G401 (cell line): ENCODE measurements at regions not wholly inside any gene's neighbourhood (a gene's known extent, or its start where the extent isn't known, plus 50 kb on each side); places are given as distances from the start of the nearest gene placed in this dataset.
"Not testable (repeated sequence)": the region's sequence is repeated elsewhere in the genome, so short reads cannot be mapped to it uniquely, and the experiment has no call there.

Experiments used
- DNase-seq: peaks from one replicate; pipeline ENCODE4 v3.0.0-alpha.2; 2015; ENCODE audit warnings: low spot score
- in situ Hi-C: cut with HindIII; loops from 2 replicates; pipeline ENCODE4 v1.10.0; 2016; ENCODE audit warnings: low sequenced_read_pairs, mixed read lengths

DNA sequence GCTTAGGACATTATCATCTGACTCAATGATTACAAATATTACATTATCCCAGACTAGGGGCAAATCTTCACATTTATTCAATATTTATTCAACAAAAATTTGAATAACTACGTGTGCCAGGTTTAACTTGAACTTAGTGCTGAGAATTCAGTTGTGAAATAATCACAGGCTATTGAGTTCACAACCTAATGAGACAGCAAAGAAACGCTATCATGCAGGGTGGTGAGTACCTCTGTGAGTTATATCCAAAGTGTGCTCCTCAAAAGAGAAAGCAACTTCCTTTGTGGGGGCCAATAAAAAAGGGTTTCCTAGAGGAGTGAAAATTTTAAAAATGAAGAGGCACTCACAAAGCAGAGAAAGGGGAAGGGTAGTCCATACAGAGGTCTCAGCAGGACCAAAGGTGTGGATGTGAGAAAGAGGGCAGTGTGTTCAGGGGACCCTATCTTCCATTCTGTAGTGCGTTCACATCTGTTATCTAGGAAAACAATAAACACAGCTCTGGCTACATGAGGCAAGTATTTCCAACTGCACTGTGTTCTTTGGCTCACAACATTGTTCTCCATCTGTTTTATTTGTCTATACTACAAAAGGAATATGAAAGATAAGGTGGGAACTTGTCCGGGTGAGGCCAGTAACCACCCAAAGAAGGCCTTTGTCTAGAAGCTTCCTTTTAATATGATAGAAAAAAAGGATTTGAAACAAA lies 155.4 kb upstream of the MARCKS start:
- in situ Hi-C loops: no loop called here
- DNase-seq: no peak

DNA sequence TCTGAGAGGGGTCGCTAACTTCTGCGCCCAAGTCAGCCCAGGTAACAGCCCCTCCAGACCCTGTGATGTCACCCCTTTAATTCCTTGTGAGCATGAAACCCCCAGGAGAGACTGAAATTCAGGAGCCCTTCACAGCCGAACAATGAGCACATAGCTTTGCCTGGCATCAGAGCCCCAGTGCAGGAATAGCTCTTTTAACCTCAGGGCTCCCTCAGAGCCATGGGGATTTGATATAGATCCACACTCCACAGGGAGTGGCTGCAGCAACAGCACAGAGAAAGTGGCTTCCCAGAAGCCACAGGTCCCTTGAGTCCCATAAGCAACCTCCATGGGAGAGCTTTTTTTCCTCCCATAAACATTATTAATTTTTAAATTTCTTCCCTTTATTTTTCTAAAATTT lies 150.0 kb upstream of the MARCKS start:
- no peak for DNase-seq
- in situ Hi-C loops: no loop called here

DNA sequence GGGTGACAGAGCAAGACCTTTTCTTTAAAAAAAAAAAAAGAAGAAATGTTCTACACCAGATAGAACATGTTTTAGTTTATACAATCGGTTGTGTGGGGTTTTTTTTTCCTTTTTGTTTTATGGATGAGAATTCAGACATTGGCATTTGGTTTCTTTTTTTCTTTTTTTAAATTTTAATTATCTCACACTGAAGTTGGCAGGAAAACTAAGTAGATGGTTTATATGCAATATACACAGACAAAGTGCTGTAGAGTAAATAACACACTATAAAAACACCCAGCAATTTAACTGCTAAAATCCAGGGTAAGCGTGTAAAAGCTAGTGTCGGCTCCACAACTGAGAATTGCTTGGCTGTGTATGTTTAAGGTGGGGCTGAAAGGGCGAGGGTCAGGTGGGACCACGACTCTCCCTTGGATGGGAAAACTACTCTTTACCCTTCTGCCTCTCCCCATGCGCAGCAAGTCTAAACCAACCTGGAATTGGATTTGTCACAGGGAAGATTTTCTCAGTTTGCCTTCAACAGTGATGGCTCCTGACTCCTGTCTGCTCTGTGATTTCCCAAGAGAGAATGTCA lies 147.1 kb upstream of the MARCKS start:
- no peak for DNase-seq
- in situ Hi-C loops: no loop called here

DNA sequence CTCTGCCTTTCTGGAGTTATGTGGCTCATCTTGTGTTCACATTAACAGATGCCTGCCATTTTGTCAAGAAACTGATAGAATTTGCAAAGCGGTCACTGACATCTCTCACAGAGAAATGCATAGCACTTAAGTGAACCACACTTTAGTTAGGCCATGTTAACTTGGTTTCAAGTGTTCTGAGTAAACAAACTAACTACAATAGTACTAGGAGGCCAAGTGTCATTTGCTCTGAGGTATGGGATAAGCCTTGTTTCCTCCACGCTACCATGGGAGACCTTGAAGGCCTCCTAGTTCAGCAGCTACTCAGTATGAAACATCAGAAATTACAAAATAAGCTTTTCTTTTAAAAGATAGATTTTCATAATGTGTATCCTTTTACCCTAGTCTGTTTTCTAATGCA lies 143.5 kb upstream of the MARCKS start:
- DNase-seq: no peak
- in situ Hi-C loops: no loop called here

DNA sequence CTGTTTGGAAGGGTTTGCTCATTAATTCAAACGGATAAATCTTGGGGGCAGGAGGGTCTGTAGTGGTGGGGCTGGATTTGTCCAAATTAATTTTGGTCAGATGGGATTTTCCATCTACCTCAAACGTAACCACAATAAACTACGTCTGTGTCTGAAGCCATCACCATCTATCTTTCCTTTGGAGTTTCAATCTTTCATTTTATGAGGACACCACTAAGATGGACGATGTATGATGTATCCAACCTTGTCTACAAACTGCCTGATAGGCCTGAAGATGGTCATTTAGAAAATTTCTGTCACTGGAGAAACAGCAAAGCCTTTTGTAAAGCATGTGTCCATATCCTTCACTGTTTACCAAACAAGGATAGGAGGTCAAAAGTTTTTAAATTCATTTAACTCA lies 138.6 kb upstream of the MARCKS start:
- no peak for DNase-seq
- in situ Hi-C loops: no loop called here

DNA sequence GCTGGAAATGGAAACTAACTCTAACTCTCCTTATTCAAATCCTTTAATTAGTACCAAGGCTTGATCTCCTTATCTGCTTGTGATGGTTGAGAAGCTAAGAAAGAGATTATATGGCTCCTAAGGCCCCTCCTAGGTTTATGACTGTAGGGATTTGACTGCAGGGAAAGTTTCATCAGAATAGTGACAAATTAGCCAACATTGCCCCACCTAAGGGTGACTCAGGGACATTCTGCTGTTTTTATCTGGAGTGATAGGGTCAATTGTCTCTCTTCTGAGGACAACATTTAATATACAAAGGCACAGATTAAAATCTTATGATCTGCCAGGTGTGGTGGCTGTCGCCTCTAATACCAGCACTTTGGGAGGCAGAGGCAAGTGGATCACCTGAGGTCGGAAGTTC lies 138.1 kb upstream of the MARCKS start:
- in situ Hi-C loops: no loop called here
- DNase-seq: no peak

DNA sequence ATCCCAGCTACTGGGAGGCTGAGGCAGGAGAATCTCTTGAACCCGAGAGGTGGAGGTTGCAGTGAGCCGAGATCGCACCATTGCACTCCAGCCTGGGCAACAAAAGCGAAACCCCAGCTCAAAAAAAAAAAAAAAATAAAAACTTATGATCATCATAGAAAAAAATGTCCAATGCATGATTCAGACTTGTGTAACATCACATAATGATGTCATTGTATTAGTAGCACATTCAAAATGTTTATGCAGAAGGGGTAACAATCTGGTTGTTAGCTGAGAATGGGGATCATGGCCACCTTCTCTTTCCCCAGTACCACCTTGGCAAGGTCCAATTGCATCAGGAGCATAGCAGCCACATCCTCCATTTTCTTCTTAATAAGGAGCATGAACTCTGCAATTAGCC lies 137.6 kb upstream of the MARCKS start:
- DNase-seq: no peak
- in situ Hi-C loops: no loop called here

DNA sequence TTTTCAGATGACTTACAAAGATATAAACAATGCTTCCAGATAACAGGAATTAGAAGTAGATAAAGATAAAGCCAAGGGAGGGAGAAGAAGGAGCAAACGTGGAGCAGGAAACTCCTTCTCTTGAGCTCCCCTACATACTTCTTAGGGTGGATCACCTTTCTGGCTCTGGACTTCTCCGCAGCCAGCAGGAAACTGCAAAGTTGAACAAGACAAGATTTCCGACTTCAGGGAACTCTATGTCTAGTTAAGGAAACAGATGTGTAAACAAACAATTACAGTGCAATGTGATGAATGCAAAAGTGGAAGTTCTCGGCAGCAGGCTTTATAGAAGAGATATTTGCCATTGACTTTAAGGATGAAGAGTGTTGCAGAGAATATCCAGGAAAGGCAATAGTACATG lies 134.0 kb upstream of the MARCKS start:
- no peak for DNase-seq
- in situ Hi-C loops: no loop called here

DNA sequence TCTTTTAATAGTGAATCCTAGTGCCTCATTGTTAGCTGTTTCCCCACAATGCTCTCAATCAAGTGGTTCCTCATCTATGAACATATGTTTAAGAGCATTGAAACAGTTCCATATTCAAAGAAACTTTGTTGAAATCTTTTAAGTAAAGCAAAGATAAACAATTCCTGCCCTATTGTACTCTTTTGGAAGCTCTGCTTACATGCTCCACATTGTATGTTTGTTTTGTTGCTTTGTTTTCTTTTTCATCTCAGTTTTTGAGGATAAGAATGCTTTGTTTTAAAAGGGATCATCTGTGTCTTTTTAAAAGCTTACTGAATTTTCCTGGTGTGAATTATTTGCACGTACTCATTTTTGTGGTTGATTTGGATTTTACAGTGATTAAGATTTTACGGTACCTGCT lies 132.2 kb upstream of the MARCKS start:
- in situ Hi-C loops, DNase-seq: not testable (repeated sequence)

DNA sequence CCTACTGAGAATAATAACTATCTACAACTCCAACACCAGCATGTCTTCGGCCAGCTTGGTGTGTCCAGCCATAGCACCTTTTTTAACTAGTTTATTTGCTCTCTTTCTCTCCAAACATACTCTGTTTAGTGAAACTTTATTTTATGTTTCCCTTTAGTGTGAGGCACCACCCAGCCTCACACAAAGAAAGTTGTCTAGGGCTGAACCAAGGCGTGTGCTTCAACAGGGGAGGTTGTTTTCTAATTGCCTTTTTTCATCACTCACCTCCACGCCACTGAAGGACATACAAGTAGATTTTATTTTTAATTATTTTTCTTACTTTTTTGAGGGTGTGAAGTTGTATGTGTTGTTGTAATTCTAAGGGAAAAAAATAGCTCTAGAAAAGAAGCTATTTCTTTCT lies 125.6 kb upstream of the MARCKS start:
- in situ Hi-C loops: no loop called here
- no peak for DNase-seq

DNA sequence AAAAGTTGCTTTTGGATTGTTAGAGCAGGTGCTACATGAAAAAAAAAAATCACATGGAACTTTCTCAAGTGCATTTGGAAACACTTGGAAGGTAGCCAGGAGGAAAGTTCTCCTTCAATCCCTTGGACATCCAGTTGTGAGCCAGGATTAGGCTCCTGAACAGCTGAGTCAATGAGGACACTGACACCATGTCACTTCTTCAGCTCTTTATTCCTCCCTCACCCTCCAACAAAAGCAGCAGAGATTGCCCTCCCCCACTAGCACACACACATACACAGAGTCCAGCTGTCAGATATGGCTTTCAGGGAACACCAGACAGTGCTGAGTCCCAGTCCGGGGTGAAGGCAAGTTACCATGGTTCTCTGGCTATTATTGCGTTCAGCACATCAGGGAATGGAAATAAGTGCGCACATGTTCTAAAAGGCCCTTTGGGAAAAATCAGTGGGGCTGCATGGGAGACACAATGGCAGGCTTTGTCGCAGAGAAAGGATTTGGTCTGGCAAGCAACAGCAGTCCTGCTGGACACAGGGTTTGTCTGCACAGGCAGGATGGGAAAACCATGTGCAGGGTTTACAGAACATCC lies 124.7 kb upstream of the MARCKS start:
- in situ Hi-C loops: no loop called here
- peak; percentile 19 for DNase-seq

DNA sequence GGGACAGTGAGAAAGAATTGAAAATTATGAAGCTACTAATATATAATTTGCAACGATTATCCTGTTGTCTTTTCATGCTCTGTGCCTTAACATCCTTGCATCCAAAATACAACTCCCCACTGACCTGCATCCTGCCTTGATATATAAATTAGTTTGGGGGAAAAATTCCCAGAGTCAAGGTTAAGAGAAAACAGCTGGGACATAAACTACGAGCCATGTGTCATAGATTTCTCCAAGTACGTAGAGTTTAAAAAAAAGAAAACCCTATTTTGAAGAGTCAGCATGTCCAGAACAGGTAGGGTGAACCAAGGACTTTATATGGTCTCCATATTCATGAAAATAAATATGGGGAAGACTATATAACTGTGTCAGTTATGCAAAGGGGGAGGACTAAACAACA lies 123.8 kb upstream of the MARCKS start:
- DNase-seq: no peak
- in situ Hi-C loops: no loop called here

DNA sequence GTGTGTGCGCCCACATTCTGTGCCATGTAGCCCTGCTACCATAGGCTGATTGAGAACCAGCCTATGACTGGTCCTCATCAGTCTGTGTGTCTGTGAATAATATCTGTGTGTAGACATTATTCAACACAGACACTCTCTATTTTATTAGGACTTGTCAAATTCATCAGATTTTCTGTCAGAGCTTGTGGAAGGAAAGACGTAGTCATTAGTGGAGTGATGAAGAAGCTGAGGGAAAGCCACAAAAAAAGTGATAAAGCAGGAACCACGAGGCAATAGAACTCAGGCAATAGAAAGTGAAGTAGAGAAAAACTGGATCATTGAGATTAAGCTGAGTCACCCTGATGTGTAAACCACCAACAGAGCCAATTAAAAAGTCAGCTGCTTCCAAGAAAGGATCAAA lies 122.2 kb upstream of the MARCKS start:
- no peak for DNase-seq
- in situ Hi-C loops: no loop called here

DNA sequence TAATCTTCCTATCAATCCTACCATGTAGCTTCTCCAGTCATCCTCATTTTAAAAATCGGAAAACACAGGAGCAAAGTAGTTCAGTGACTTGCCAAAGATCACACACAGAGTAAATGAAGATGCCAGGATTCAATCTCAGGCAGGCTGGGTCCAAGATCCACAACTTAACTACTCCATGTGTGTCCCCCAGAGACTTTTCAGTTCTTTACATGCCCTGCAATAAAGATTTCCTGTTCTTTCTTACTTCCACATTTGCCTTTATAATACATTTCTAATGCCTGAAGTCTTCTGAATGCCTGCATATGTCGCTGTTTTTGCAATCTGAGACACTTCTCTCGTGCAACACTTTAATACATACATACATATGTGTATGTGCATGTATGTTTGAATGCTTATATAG lies 121.7 kb upstream of the MARCKS start:
- in situ Hi-C loops: no loop called here
- DNase-seq: no peak

DNA sequence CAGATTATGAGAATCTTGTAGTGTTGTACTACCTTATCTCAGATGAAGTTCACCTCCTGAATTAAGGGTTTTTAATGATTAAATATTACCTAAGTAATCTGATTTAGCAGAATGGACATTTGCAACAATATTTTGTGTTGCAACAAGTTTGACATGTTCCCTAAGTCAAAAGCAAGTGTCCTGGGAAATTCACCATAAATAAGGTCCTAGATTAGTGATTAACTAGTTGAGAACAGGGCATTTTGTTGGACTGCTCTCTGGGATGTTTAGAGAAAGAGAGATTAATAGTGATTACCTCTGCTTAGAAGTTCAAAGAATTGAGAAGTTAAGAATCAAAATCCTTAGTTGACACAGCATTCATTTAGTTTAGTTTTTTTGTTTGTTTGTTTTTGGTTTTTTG lies 120.2 kb upstream of the MARCKS start:
- DNase-seq: no peak
- in situ Hi-C loops: no loop called here

DNA sequence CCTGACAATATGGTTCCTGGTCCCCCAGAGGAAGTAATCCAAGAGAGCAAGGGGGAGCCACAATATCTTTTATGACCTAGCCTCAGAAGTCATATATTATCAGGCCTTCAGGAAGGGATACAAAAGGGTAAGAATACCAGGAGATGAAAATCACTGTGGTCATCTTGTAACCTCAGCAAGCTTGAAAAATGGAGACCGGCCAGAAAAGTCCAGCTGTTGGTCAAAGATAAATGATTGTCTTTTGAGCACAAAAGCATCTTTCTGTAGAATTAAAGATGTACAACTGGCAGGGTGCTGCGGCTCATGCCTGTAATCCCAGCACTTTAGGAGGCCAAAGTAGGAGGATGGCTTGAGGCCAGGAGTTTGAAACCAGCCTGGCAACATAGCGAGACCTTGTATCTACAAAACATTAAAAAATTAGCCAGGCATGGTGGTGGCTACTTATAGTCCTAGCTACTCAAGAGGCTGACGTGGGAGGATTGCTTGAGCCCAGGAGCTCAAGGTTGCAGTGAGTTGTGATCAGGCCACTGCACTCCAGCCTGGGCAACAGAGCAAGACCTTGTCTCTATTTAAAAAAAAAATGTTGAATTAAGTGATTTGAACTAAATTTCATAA lies 118.0 kb upstream of the MARCKS start:
- in situ Hi-C loops: no loop called here
- DNase-seq: no peak

DNA sequence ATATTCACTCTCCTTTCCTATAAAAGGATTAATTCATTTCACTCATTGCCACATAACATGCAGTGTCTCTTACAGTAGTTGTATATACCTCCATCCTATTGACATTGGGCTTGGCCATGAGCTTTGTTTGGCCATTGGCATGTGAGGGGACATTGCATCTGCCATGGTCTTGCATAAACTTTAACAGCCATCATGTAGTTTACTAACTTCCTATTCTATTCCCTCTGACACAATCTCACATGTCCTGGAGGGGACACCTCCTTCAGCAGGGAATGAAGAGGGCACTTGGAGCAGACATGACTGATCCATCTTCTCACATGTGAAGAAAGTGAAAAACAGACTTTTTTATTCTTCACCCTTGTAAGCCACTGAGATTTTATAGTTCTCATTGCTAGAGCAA lies 115.5 kb upstream of the MARCKS start:
- DNase-seq: no peak
- in situ Hi-C loops: no loop called here

DNA sequence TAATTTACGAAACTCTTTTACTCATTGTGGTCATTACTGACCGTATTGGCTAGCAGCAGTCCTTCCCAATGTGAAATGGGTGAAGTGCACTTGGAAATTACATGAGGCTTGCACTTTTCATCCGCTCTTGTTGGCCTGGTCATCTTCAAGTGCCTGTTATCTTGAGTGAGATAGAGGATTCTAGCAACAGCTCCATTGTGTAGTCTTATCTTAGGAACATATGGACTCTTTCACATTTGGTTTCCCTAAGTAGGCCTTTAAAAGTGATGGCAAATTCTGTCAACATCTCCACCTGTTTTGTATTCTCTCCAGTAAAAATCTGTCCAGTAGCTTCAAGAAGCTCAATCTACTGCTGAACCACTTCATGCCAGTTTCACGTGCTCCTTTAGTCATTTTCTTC lies 114.8 kb upstream of the MARCKS start:
- in situ Hi-C loops: no loop called here
- DNase-seq: no peak

DNA sequence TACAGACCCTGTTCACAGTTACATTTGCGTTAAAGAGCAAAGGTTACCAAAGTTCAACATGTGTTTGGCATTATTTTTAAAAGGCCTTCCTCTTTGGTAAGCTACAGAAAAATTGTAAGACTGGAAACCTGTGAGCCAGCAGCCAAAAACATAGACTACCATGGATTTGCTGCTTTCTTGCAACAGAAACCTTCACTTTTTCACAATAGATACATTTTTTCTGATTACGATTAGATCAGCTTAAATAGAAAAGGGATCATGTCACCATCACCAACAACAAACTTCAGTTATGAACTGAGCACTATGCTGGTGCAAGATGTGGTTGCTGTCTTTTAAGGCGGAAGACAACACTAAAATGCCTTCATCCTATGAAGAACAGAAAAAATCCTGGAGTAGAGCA lies 112.3 kb upstream of the MARCKS start:
- in situ Hi-C loops: no loop called here
- DNase-seq: no peak

DNA sequence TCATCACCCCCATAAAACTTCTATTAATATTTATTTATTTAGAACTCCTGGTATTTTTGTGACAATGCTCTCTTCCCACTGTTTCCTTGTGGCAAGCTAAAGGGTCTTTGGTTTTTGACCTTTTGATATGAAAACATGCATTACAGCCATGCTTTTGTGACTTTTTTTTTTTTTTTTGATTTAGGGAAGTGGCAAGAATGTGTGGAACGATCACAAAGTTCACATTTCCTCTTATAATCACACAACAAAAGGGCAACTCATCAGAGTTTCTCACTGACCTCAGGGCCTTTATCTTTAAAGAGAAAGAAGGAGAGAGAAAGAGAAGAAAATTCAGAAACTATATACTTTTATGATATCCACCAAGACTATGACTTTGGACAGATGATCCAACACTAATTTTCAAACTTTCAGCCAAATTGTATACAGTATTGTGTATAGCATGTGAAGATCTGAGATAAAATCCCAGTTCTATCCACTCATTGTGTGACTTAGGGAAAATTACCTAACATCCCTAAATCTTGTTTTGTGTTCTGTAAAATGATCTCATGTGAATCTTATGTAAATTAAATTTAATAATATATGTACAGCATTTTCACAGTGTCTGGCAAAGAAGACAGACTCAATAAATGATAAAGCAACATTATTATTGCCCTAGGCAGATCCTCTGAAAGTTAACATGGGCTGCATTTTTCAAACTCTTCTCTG lies 106.8 kb upstream of the MARCKS start:
- in situ Hi-C loops: no loop called here
- no peak for DNase-seq
